GM19397 (cell line): ENCODE measurements at regions not wholly inside any gene's neighbourhood (a gene's known extent, or its start where the extent isn't known, plus 50 kb on each side); places are given as distances from the start of the nearest gene placed in this dataset.
"Not testable (repeated sequence)": the region's sequence is repeated elsewhere in the genome, so short reads cannot be mapped to it uniquely, and the experiment has no call there.

Source experiments
- ATAC-seq: cut with Tn5 transposase; IDR thresholded peaks from one replicate; pipeline ENCODE4 v1.9.1; 2021; ENCODE audit warnings: mild to moderate bottlenecking, moderate library complexity; ENCODE audit not compliant: unreplicated experiment

DNA sequence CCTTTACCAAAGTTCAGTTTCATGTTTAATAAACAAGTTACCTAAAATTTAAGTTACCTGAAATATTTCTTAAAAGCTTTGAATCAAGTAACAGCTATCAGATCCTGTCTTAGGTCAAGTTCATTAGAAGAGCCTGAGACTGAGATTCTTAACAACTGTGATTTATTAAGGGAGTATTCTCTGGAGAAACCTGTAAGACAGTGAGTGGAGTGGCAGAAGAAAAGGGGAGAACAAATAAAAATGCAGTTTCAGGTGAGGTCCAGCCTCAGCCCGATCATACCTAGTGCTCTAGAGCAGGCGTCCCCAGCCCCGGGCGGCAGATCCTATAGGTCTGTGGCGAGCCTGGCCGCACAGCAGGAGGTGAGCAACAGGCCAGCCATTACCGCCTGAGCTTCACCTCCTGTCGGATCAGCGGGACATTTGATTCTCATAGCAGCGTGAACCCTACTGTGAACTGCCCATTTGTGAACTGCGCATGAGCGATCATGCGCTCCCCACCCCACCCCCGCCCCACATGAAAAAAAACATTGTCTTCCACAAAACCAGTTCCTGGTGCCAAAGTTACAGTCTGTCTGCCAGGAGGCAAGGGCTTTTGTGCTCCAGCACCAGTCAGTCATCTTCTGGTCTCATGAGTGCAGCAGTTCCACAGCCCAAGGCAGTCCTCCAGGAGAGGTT is 59.2 kb upstream of the ADGRB3 start:
- ATAC-seq = no peak

DNA sequence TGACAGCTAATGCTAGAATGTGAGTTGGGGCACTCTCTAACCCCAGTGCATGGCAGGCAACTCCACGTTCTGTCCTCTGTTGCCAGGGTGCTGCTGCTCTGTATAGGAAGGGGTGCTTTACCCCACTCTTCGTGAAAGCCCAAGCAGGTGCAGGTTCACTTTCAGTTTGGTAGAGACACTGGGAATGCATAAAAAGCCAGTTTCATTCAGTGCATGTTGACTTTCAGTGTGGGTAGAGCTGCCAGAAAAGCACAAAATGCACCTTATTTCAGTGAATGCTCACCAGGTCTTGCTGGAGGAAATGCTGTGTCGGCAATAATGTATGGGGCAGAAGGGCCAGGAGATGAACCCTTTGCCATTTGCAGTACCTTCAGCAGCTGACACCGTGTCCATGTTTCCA is 62.1 kb upstream of the ADGRB3 start:
- ATAC-seq = peak; percentile 19

DNA sequence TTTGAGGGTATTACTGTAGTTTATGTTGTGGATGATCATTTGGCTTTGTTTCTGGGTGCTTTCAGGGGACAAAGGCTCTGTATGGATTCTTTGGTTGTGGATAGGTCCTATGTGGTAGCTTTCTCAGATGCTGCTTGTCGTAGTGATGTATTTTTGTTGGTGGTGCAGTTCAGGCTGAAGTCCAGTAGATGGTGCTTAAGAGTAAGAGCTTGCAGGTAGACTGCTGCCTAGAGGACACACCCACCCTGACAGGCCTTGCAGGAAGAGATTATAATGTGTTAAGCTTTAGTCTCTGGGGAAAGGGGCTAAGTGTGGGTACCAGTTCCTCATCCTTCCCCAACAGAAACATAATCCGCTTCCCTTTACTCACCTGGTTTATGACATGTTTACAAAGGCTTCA is 62.6 kb upstream of the ADGRB3 start:
- peak; percentile 74 for ATAC-seq

DNA sequence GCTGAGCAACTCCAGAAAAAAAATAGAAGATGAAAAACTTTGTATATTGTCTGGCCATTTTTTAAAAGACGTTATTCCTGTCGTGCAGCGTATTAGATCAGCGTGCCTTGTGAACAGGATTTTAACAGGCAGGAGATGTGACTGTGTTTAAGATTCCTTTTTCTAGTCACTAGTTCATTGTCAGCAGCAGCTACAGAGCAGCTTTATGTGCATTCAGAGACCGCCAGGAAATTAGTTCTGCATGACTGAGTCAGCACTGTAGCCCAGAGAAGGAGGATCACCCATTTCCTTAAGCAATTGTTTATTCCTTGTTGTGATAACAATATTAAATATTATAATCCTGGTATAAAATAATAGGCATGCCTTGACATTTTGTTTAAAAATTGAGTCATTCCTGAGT is 75.4 kb upstream of the ADGRB3 start:
- ATAC-seq = no peak

DNA sequence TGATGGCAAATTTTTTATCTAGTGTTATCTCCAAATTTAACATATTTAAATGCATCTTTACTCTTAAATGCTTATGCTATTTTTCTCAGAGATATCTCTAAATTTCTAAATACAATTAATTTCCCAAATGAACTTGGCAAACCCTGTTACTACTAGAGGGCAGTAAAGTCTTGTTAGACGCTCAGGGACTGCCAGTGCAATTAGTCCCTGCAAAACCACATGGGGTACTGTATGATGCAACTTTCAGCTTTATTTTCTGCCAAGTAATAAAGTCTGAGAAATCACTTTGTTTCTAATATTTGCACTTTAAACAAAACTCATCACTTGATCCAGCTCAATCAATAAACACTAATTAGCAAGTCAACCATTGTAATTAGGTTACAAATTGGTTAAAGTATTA is 76.0 kb upstream of the ADGRB3 start:
- no peak for ATAC-seq

DNA sequence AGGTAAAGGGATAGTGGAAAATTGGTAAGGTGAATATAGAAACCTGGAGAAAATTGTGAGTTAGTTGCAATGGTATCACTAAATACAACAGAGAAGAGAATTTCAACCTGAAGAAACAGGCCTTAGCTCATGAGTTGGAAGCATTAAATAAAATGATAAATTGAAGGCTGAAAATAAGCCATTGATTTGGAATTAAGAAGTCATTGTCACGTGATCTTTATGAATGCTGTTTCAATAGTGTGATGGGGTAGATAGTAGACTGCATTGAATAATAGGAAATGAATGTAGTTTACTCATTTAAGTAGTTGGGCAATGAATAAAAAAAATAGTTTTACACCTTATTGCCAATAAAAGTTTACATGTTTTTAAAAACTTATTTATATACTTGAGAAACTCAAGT is 88.5 kb upstream of the ADGRB3 start:
- no peak for ATAC-seq

DNA sequence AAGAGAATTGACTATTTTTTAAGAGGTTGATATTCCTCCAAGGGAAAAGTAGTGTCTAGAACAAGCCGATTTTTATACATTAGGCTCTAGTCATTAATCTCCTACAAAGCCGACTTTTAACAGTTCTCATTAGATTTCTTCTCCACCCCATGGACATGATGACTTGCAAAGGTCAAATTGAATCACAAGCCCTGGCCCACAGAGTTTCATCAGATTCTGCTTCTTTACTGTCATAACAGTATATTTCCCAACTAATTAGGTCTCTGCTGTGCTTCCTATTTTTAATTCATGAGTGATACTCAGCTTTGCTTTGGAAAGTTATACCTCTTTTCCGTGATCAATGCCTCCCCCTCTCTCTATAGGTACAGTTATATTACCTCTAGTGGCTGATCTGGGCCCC is 90.6 kb upstream of the ADGRB3 start:
- ATAC-seq = no peak

DNA sequence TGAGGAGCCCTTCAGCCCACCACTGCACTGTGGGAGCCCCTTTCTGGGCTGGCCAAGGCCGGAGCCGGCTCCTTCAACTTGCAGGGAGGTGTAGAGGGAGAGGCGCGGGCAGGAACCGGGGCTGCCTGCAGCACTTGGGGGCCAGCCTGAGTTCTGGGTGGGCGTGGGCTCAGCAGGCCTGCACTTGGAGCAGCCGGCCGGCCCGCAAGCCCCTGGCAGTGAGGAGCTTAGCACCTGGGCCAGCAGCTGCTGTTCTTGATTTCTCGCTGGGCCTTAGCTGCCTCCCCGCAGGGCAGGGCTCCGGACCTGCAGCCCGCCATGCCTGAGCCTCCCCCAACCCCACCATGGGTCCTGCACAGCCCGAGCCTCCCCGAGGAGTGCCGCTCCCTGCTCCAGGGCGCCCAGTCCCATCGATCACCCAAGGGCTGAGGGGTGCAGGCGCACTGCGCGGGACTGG is 101.7 kb upstream of the ADGRB3 start:
- ATAC-seq = no peak

DNA sequence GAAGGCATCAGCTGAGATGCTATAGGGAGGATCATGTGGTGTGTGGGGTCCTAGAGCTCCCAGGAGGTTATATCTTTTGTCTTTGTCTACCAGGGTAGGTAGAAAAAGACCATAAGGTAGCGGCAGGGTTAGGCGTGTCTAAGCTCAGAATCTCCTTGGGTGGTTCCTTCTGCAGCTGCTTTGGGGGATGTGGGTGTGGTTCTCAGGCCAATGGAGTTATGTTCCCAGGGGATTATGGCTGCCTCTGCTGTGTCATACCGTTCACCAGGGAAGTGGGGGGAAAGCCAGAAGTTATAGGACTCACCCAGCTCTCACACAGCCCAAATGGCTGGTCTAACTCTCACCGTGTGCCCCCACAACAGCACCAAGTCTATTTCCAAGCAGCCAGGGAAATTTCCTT is 107.4 kb upstream of the ADGRB3 start:
- no peak for ATAC-seq

DNA sequence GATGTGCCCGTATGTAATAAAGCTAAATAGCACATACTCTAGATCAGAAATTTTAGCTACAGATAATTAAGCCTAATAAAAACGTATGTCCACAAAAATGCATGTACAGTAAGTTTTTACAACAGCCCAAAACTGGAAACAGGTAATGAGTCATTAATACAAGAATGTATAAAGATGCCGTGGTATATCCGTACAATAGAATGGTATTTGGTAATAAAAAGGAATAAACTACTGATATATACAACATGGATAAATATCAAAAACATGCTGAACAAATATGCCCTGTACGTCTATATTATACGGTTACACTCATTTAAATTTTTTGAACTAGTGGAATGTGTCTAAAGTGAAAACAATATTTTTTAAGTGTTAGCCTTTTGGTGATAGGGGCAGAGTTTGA is 128.2 kb upstream of the ADGRB3 start:
- ATAC-seq = no peak

DNA sequence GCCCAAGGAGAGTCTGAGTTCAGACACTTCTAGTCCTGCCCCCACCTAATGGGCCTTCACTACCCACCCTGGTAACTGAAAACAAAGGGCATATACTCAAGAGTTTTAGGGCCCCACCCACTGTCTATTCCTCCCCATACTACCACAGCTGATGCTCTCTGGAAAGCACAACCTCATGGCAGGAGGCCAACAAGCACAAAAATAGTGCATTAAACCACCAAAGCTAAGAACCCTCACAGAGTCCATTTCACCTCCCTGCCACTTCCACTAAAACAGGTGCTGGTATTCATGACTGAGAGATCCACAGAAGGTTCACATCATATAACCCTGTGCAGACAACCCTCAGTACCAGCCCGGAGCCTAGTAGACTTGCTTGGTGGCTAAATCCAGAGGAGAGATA is 132.1 kb upstream of the ADGRB3 start:
- ATAC-seq = no peak

DNA sequence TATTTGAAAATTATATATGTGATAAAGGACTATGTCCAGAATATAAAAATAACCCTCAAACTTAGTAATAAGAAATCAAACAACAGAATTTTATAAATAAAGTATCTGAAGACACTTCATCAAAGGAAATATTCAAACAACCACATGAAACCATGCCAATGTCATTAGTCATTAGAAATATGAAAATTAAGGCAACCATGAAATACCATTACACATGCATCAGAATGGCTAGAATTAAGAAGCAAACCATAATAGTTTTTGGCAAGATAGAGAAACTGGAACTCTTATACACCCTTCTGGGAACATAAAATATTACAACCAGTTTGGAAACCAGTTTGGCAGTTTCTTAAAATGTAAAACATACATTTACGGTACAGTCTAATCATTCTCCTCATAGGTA is 137.2 kb upstream of the ADGRB3 start:
- ATAC-seq = no peak

DNA sequence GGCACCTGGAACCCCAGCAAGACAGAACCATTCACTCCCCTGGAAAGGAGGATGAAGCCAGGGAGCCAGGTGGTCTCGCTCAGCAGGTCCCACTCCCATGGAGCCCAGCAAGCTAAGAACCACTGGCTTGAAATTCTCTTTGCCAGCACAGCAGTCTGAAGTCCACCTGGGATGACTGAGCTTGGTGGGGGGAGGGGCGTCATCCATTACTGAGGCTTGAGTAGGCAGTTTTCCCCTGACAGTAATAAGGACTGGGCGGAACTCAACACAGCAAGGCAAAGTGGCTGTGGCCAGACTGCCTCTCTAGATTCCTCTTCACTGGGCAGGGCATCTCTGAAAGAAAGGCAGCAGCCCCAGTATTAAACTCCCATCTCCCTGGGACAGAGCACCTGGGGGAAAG is 140.2 kb upstream of the ADGRB3 start:
- ATAC-seq = not testable (repeated sequence)

DNA sequence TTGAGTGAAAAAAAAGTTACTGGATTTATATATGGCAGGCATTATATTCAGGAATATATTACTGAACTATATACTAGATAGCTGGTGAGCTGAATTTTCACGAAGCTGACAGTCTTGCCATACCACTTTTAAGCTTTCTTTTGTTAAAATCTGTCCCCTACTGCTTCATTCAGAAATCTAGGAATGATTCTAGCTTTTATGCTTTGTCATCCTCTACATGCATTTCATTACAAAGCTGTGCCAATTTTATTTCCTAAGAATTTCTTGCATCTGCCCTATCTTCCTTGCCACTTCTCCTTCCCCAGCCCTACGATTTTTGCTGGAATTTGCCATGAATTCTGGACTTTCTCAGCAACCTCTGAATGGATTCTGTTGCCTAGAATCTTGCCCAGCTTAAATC is 158.5 kb upstream of the ADGRB3 start:
- no peak for ATAC-seq

DNA sequence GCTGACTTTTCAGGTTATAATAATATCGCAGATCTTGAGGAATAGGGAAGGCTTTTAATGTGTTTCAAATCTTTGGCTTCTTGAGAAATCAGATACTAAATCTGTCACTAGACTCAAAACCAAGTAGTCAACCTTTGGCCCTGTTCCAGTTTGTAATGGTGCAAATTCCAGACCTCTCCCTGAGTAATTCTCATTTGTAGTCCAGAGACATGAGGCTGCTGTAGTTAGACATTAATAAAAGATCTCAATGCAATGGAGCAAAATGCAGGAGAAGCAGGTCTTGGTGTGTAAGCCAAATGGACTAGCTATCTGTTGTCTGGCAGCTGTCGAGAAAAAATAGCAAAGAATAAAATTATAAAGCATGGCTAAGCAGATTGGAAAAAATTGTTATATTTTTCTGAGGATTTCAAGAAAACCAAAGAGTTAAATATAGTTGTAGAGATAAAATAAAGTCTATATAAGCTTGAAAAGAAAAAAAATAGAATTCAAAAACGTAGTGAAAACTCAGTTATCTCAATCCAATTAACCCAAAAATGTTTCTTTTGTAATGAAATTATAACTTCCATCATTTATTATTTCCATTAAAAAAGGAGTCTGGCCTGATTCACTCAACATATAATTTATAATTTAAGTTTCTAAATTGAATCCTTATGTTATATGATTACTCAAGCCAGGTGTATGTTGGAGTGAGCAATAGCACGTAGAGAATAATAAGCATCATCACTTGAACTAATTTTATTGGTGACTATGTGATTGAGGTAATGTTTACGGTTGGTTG is 161.5 kb upstream of the ADGRB3 start:
- no peak for ATAC-seq

DNA sequence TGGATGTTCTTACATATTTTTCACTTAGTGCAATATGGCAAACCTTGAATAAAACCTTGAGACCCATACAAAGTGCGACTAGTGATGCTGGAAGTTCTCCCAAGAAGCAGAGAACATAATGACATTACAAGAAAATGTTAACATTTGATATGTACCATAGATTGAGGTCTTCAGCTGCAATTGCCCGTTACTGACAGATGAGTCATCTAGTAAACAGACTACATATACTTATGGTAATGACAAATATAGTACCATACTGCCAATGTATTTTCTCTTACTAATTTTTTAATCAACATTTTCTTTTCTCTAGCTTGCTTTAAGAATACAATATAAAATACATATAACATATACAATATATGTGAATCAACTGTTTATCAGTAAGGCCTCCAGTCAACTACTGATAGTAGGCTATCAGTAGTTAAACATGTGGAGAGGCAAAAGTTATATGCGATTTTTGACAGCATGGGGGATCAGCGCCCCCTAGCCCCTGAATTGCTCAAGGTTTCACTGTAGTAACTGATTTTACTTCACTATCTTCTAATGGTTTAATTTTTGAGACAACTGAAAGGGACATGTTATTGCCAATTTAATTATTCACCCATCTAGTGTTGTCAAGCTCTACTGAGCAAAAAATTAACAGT is 166.7 kb upstream of the ADGRB3 start:
- no peak for ATAC-seq

DNA sequence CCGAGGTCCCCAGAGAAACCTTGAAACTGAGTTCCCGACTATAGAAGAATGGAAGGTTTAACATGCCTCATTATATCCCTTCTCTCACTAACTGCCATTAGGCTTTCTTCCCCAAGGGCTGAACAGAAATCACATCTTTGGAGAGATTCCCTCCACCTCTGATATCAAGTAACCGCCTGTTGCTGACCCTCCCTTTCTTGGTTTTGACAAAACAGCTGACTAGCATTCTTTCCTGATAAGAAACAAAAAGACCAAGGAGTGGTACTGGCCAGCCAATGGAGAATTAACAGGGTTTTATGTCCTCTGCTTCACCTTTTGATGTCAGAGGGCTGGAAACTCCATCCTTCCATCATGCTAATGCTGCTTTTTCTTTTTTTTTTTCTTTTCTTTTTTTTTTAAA is 176.6 kb upstream of the ADGRB3 start:
- no peak for ATAC-seq

DNA sequence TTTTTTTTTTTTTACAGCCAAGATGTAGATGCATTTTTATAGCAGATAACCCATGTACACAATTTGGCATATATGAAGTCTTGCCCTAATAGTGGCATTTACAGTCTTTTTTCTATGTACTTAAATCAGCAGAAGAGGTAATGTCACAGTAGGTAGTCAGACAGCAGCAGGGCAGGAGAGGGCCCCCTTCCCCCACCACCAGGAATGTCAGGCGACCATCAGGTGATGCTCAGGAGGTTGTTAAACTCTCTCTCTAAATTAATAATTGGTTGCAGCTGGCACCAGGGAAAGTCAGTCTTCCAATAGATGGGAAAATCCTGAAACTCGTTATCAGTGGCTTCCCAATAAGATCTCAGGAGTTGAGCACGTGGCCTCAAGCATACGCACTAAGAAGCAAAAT is 188.0 kb upstream of the ADGRB3 start:
- no peak for ATAC-seq

DNA sequence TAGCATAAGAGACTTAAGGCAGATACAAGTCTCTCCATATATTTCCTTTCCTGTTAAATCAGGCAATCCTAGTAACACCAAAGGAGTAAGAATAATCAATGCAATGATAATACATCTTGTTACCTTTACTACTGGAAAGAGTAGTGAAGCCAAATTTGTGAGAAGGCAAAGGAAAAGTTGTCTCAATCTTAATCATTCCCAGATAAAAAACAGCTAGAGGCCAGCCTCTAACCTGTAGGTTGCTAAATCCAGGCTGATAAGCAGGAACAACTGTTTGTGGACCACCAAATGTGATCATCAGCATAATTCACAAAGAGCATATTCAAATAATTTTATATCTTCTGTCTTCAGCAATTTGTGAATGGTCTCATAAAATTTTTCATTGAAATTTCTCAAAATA is 189.2 kb upstream of the ADGRB3 start:
- no peak for ATAC-seq

DNA sequence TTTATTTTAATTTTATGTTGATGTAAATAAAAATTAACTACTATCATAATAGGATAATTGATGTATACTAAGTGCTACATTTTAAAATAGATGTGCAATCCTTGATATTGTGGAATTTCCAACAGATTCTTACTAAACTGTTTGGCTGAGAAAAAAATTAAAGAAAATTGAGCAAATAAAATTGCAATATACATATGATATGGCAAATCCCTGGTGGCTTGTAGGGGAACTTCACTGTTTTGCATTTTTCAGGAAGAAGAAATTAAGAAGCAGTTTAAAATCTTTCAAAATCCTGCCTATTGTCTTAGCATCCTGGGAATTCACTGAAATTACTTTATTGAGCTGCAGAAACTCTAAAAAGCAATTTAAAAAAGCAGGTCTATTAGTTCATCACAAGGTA is 191.4 kb upstream of the ADGRB3 start:
- ATAC-seq = no peak

DNA sequence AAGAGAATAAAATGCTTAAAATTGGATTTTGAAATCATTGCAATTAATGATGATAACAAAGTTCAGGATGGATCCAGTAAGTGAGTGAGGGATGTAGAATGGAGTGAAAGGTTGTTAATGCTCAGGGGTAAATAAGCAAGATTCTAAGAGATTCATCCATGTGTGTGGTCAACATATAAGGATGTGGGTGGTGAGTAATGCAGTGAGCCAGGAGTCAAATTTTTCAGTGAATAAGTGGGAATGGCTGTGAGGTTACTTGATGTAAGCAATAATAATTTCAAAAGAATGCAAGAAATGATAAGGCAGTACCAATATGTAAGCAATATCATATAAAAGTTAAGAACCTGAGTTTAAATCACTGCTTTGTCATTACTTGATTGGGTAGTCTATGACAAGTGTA is 207.5 kb upstream of the ADGRB3 start:
- no peak for ATAC-seq

DNA sequence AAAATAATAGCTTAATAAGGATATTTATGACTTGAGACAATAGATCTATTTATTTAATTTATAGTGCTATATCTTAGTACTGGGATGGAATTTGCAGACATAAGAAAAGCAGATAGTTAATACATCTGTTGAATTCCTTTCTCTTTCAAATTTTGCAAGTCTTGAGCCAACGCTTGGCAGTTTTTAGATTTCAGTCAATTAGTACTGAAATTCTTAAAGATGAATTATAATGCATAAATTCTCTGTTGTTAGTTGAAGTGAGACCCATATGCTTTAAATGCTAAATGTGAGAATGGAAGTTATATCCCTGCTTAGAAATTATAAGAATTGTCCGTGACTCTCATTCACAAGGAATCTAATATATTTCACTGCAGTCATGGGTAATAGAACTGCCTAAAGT is 225.1 kb upstream of the ADGRB3 start:
- ATAC-seq = no peak
